ENCODE measurements at regions not wholly inside any gene's neighbourhood (a gene's known extent, or its start where the extent isn't known, plus 50 kb on each side); places are given as distances from the start of the nearest gene placed in this dataset.

DNA sequence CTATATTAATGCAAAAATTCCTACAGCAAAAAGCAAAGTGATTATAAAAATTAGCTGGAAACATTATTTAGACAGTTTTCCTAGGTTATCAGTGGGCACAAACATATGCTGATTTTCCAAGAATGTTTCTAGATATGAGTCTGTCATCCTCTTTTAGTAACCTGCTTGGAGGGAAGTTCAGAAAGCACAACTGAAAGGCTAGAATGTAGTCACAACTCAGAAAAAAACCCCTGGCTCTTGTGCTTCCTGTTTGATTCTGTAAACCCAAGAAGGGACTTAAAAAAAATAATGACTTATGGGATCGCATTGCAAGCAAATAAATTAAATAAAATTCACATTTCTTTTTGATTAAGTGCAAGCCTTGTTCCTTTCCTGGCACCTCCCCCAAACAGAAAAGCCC lies 708.4 kb upstream of the EPHA7 start:
- CTCF ChIA-PET: no interaction called here
- Histone ChIP-seq H3K9me1 (replicated peaks; ENCODE audit: control insufficient read depth, extremely low read depth, insufficient read depth, low read length) (no peaks in the 10 kb centered on the region), H3K27me3 (ENCODE audit: control insufficient read depth in 2 of 2, insufficient read depth in 2 of 2, low read length in 2 of 2) (no peaks in the 10 kb centered on the region), H3K4me1 (ENCODE audit: control insufficient read depth, extremely low read depth, insufficient read depth, low read length) (no peaks in the 10 kb centered on the region), H3K9ac (replicated peaks; ENCODE audit: extremely low read depth, insufficient read depth, low read length) (no peak overlapping the region), H3K9me3 (replicated peaks; ENCODE audit: control insufficient read depth, insufficient read depth, low read length) (no peaks in the 10 kb centered on the region), H3K36me3 (ENCODE audit: control insufficient read depth in 2 of 2, extremely low read depth in 1 of 2, insufficient read depth in 2 of 2, low read length in 2 of 2) (no peaks in the 10 kb centered on the region), H3K4me3 (replicated peaks in 1 of 3; ENCODE audit: insufficient read depth in 1 of 3, low read depth in 1 of 3, low read length in 3 of 3) (no peak overlapping the region), H3K79me2 (ENCODE audit: control insufficient read depth, insufficient read depth, low read length) (no peaks in the 10 kb centered on the region), H3K27ac (ENCODE audit: insufficient read depth, low read depth, low read length) (no peak overlapping the region), H2AFZ (ENCODE audit: low read depth, low read length) (no peak overlapping the region), H3K4me2 (ENCODE audit: insufficient read depth, low read length) (no peak overlapping the region), H4K20me1 (replicated peaks; ENCODE audit: control insufficient read depth, extremely low read depth, insufficient read depth, low read length) (no peaks in the 10 kb centered on the region)
- TF ChIP-seq, protein P1, sequence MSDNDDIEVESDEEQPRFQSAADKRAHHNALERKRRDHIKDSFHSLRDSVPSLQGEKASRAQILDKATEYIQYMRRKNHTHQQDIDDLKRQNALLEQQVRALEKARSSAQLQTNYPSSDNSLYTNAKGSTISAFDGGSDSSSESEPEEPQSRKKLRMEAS (IDR thresholded peaks at IDR 0.05; ENCODE audit: insufficient read depth, insufficient read length): no peak
- TF ChIP-seq POLR2AphosphoS5 (IDR thresholded peaks at IDR 0.05; ENCODE audit: insufficient read depth, low read depth, low read length): no peak
- TF ChIP-seq, protein P2, sequence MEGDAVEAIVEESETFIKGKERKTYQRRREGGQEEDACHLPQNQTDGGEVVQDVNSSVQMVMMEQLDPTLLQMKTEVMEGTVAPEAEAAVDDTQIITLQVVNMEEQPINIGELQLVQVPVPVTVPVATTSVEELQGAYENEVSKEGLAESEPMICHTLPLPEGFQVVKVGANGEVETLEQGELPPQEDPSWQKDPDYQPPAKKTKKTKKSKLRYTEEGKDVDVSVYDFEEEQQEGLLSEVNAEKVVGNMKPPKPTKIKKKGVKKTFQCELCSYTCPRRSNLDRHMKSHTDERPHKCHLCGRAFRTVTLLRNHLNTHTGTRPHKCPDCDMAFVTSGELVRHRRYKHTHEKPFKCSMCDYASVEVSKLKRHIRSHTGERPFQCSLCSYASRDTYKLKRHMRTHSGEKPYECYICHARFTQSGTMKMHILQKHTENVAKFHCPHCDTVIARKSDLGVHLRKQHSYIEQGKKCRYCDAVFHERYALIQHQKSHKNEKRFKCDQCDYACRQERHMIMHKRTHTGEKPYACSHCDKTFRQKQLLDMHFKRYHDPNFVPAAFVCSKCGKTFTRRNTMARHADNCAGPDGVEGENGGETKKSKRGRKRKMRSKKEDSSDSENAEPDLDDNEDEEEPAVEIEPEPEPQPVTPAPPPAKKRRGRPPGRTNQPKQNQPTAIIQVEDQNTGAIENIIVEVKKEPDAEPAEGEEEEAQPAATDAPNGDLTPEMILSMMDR (IDR thresholded peaks at IDR 0.05; ENCODE audit: extremely low read depth in 1 of 2, insufficient read depth in 1 of 2, low read depth in 1 of 2, low read length in 2 of 2): no peak
- TF ChIP-seq EZH2 (IDR thresholded peaks at IDR 0.05; ENCODE audit: borderline replicate concordance, low read depth, low read length, severe bottlenecking): no peak
- TF ChIP-seq FOS (IDR thresholded peaks at IDR 0.05; ENCODE audit: borderline replicate concordance, insufficient read depth, low read length): no peak
- TF ChIP-seq JUN (IDR thresholded peaks at IDR 0.05; ENCODE audit: borderline replicate concordance, insufficient read depth, insufficient read length, low read depth): no peak
- TF ChIP-seq GATA2 (IDR thresholded peaks at IDR 0.05; ENCODE audit: insufficient read depth, insufficient read length, low read depth, low read length): no peak
- TF ChIP-seq MYC (IDR thresholded peaks at IDR 0.05; ENCODE audit: low read depth, low read length): no peak
- TF ChIP-seq POLR2A (IDR thresholded peaks at IDR 0.05; ENCODE audit: low read depth, low read length): no peak
- dilution Hi-C loops (cut with MboI; ENCODE audit: extremely low pct_ligation_motif_present, low sequenced_read_pairs): no loop called here
- DNase-seq (ENCODE audit: low read depth, low spot score) (no peak), FAIRE-seq (no peak)
- intact Hi-C loops (cut with micrococcal nuclease): no loop called here
- BruUV-seq (replicated peaks): no TSS peak
- POLR2A ChIA-PET: no interaction called here
